Trophoblast cell (in vitro differentiated cells and primary cell): ENCODE measurements at regions not wholly inside any gene's neighbourhood (a gene's known extent, or its start where the extent isn't known, plus 50 kb on each side); places are given as distances from the start of the nearest gene placed in this dataset.

Experiments used
- DNase-seq, 2 donors: peaks; one replicate each; pipeline ENCODE4 v3.0.0-alpha.2; 2016
- H2AFZ ChIP-seq: 2 replicates; pipeline ENCODE4 v1.6.1; 2013; ENCODE audit warnings: low read length, moderate library complexity, mild to moderate bottlenecking; ENCODE audit not compliant: insufficient read depth, poor library complexity
- H2AK5ac ChIP-seq: 2 replicates; pipeline ENCODE4 v1.6.1; 2013; ENCODE audit warnings: mild to moderate bottlenecking, low read length
- H2BK120ac ChIP-seq: 2 replicates; pipeline ENCODE4 v1.6.1; 2013; ENCODE audit warnings: low read length, mild to moderate bottlenecking, moderate library complexity; ENCODE audit not compliant: insufficient read depth, poor library complexity
- H2BK12ac ChIP-seq: 2 replicates; pipeline ENCODE4 v1.6.1; 2013; ENCODE audit warnings: mild to moderate bottlenecking, low read length, moderate library complexity
- H2BK5ac ChIP-seq: 2 replicates; pipeline ENCODE4 v1.6.1; 2013; ENCODE audit warnings: low read length, low read depth, moderate library complexity, mild to moderate bottlenecking; ENCODE audit not compliant: poor library complexity
- H3K14ac ChIP-seq: 2 replicates; pipeline ENCODE4 v1.6.1; 2013; ENCODE audit warnings: mild to moderate bottlenecking, low read length
- H3K18ac ChIP-seq: 2 replicates; pipeline ENCODE4 v1.6.1; 2013; ENCODE audit warnings: mild to moderate bottlenecking, low read length
- H3K23ac ChIP-seq: 2 replicates; pipeline ENCODE4 v1.6.1; 2013; ENCODE audit warnings: low read length
- H3K27ac ChIP-seq: 2 replicates; pipeline ENCODE4 v1.5.1; 2013; ENCODE audit warnings: low read depth, mild to moderate bottlenecking, inconsistent platforms, low read length, moderate library complexity
- H3K27me3 ChIP-seq: 2 replicates; pipeline ENCODE4 v1.6.1; 2013; ENCODE audit warnings: inconsistent platforms, mild to moderate bottlenecking, low read length, moderate library complexity; ENCODE audit not compliant: insufficient read depth
- H3K36me3 ChIP-seq, 2 experiments: 1 replicate in 1 of 2; 2 replicates in 1 of 2; pipeline ENCODE4 v1.6.1; 2013; ENCODE audit warnings: low read length in 2 of 2, mild to moderate bottlenecking in 2 of 2, moderate library complexity in 1 of 2; ENCODE audit not compliant: insufficient read depth in 2 of 2, control insufficient read depth in 1 of 2
- H3K4ac ChIP-seq: 2 replicates; pipeline ENCODE4 v1.6.1; 2013; ENCODE audit warnings: low read depth, mild to moderate bottlenecking, low read length, moderate library complexity
- H3K4me1 ChIP-seq, 2 experiments: 1 replicate in 1 of 2; 2 replicates in 1 of 2; pipeline ENCODE4 v1.6.1; 2013; ENCODE audit warnings: low read length in 2 of 2, mild to moderate bottlenecking in 2 of 2, moderate library complexity in 1 of 2; ENCODE audit not compliant: insufficient read depth in 2 of 2, control insufficient read depth in 1 of 2
- H3K4me2 ChIP-seq: 2 replicates; pipeline ENCODE4 v1.6.1; 2013; ENCODE audit warnings: inconsistent platforms, mild to moderate bottlenecking, low read length, moderate library complexity
- H3K4me3 ChIP-seq: 2 replicates; pipeline ENCODE4 v1.5.1; 2013; ENCODE audit warnings: mild to moderate bottlenecking, low read depth, low read length, inconsistent platforms
- H3K79me1 ChIP-seq: one replicate; pipeline ENCODE4 v1.6.1; 2013; ENCODE audit warnings: low read length
- H3K79me2 ChIP-seq: 2 replicates; pipeline ENCODE4 v1.6.1; 2013; ENCODE audit warnings: low read length, mild to moderate bottlenecking; ENCODE audit not compliant: control insufficient read depth, insufficient read depth, poor library complexity
- H3K9ac ChIP-seq: 2 replicates; pipeline ENCODE4 v1.6.1; 2013; ENCODE audit warnings: mild to moderate bottlenecking, low read length
- H3K9me3 ChIP-seq: 2 replicates; pipeline ENCODE4 v1.6.1; 2013; ENCODE audit warnings: low read depth, mild to moderate bottlenecking, control low read depth, inconsistent platforms, low read length; ENCODE audit not compliant: insufficient read depth
- H4K12ac ChIP-seq: 2 replicates; pipeline ENCODE4 v1.6.1; 2013; ENCODE audit warnings: low read depth, mild to moderate bottlenecking, low read length, moderate library complexity
- H4K8ac ChIP-seq: 2 replicates; pipeline ENCODE4 v1.6.1; 2013; ENCODE audit warnings: low read depth, mild to moderate bottlenecking, low read length, moderate library complexity
- H4K91ac ChIP-seq: one replicate; pipeline ENCODE4 v1.6.1; 2013; ENCODE audit warnings: low read depth, mild to moderate bottlenecking, low read length, moderate library complexity
- WGBS: extraction: QIAGEN DNeasy Blood & Tissue Kit; methylation state at CpG from one replicate; pipeline ENCODE4 v1.1.7; 2013; ENCODE audit warnings: missing lambda C conversion rate; ENCODE audit not compliant: insufficient read length, insufficient coverage; ENCODE audit errors: extremely low coverage; 5-methylcytosine and 5-hydroxymethylcytosine counted together

DNA sequence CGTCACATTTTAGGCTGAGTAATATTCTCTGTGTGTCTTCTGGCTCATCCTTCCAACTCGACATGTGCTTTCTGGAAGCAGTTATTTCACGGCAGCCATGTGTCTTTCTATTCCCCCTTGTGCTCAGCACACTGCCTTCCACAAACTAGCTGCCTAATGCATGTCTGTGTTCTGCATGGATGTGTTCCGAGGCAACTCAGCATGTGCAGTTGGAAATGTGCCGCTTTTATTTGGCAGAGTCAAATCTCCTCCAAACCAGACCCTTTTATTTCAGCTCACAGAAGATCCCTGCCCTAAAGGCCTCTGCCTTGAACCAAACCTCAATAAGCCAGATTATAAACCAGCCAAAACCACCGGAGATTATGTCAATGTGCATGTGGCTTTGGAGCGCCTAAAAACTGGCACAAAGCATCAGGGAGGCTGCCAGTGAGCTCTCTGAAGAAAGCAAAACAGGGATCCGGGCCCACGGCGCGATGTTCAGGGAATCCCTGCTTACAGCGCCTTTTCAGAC, 360.2 kb downstream of the DEPDC1B start:
- H3K4ac ChIP-seq: no peak overlapping the region
- H3K18ac ChIP-seq: no peak overlapping the region

DNA sequence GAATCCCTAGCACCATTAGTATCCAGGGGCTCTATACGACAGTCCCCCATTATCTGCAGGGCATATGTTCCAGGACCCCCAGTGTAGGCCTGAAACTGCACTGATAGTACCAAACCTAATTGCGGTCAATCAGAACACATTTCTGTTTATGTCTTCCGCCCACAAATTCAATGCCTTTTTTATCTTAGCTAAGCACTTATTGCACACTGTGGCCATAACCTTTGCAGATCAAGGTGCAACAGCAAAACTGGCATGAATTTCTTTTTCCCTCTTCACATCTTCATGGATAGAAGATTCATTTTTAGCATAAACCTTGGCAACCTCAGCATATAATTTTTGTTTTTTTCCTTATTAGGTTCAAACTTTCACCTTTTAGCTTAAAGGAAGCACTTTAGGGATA, 361.1 kb downstream of the DEPDC1B start:
- no peak overlapping the region for H2AK5ac ChIP-seq
- H2BK120ac ChIP-seq: no peak overlapping the region
- no peak overlapping the region for H4K91ac ChIP-seq
- H3K4me1 ChIP-seq: no peaks in the 10 kb centered on the region
- H3K36me3 ChIP-seq: no peaks in the 10 kb centered on the region
- no peak overlapping the region for H2BK5ac ChIP-seq
- no peaks in the 10 kb centered on the region for H3K27me3 ChIP-seq
- H3K4me3 ChIP-seq: no peak overlapping the region
- H2BK12ac ChIP-seq: no peak overlapping the region
- no peak overlapping the region for H3K4ac ChIP-seq
- no peak overlapping the region for H3K14ac ChIP-seq
- no peak overlapping the region for H3K27ac ChIP-seq
- no peak overlapping the region for H3K18ac ChIP-seq
- no peak overlapping the region for H3K23ac ChIP-seq
- no peaks in the 10 kb centered on the region for H3K9me3 ChIP-seq
- no peaks in the 10 kb centered on the region for H3K79me2 ChIP-seq
- no peak overlapping the region for H3K4me2 ChIP-seq
- no peak overlapping the region for H4K8ac ChIP-seq
- DNase-seq: no peak
- no peak overlapping the region for H2AFZ ChIP-seq
- no CpG with 5 or more reads among the region's 3 CpGs for WGBS
- no peak overlapping the region for H4K12ac ChIP-seq
- H3K79me1 ChIP-seq: no peaks in the 10 kb centered on the region
- H3K9ac ChIP-seq: no peak overlapping the region

More for the DNA sequence above, 360.2 kb downstream of the DEPDC1B start:
- no peak overlapping the region for H3K27ac ChIP-seq
- H4K8ac ChIP-seq: no peak overlapping the region
- no peak overlapping the region for H2AFZ ChIP-seq
- H2AK5ac ChIP-seq: no peak overlapping the region
- no peaks in the 10 kb centered on the region for H3K9me3 ChIP-seq
- H2BK12ac ChIP-seq: no peak overlapping the region
- no peak overlapping the region for H3K9ac ChIP-seq
- no peaks in the 10 kb centered on the region for H3K4me1 ChIP-seq
- no peak overlapping the region for H2BK120ac ChIP-seq
- DNase-seq: no peak
- H3K4me2 ChIP-seq: no peak overlapping the region
- H3K79me2 ChIP-seq: no peaks in the 10 kb centered on the region
- no peak overlapping the region for H3K14ac ChIP-seq
- no peaks in the 10 kb centered on the region for H3K79me1 ChIP-seq
- H3K4me3 ChIP-seq: no peak overlapping the region
- no CpG with 5 or more reads among the region's 12 CpGs for WGBS
- H3K27me3 ChIP-seq: no peaks in the 10 kb centered on the region
- no peak overlapping the region for H2BK5ac ChIP-seq
- H4K12ac ChIP-seq: no peak overlapping the region
- no peak overlapping the region for H3K23ac ChIP-seq
- H4K91ac ChIP-seq: no peak overlapping the region
- no peaks in the 10 kb centered on the region for H3K36me3 ChIP-seq

DNA sequence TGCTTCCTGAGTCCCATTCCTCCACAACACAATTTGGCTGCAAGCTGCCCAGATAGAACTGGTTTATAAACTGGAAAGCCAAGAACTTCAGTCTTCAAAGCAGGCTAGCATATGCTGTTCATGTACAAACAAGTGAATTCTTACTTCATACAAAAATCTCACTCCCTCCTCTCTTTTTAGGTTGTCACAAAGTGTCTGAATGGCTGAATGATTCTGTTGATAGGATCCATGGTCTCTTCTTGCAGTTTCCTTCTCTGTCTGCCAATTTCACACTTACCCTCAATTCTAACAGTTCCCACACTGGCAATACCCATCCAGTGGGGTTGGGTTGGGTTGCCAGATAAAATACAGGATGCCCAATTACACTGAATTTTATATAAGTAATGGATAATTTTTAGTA, 363.5 kb downstream of the DEPDC1B start:
- no peak overlapping the region for H2BK12ac ChIP-seq
- H3K9me3 ChIP-seq: no peaks in the 10 kb centered on the region
- no peak overlapping the region for H3K9ac ChIP-seq
- H2BK120ac ChIP-seq: no peak overlapping the region
- H2AK5ac ChIP-seq: no peak overlapping the region
- no peak overlapping the region for H3K14ac ChIP-seq
- no peaks in the 10 kb centered on the region for H3K27me3 ChIP-seq
- no peak overlapping the region for H3K23ac ChIP-seq
- DNase-seq: no peak
- H3K18ac ChIP-seq: no peak overlapping the region
- no peaks in the 10 kb centered on the region for H3K4me1 ChIP-seq
- H3K4me3 ChIP-seq: no peak overlapping the region
- no peak overlapping the region for H2AFZ ChIP-seq
- H4K8ac ChIP-seq: no peak overlapping the region
- H3K79me1 ChIP-seq: no peaks in the 10 kb centered on the region
- no peak overlapping the region for H2BK5ac ChIP-seq
- H4K91ac ChIP-seq: no peak overlapping the region
- H3K27ac ChIP-seq: no peak overlapping the region
- H4K12ac ChIP-seq: no peak overlapping the region
- H3K79me2 ChIP-seq: no peaks in the 10 kb centered on the region
- no peaks in the 10 kb centered on the region for H3K36me3 ChIP-seq
- no peak overlapping the region for H3K4ac ChIP-seq
- no peak overlapping the region for H3K4me2 ChIP-seq

DNA sequence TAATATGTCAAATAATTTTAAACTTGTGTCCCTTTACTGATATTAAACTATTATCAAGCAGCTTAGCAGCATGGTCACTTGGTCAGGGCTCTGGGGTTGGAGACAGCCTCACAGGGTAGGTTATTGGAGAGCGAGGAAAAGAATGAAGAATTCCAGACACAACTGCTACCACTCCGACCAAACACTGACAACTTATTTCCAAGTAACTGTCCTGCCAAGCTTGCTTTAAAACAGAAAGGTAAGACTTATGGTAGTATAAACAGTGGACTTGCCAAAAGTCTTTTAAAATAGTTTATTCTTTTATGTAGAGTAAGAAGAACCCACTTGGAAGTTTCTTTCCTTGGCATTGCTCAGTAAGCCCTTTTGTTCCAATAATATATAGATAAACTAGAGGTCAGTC, 364.1 kb downstream of the DEPDC1B start:
- Histone ChIP-seq H2AK5ac (no peak overlapping the region), H2BK5ac (no peak overlapping the region), H3K9ac (no peak overlapping the region), H4K12ac (no peak overlapping the region), H3K18ac (no peak overlapping the region), H2BK120ac (no peak overlapping the region), H3K36me3 (no peaks in the 10 kb centered on the region), H3K4ac (no peak overlapping the region), H3K4me2 (no peak overlapping the region), H3K4me1 (no peaks in the 10 kb centered on the region), H3K79me2 (no peaks in the 10 kb centered on the region), H3K4me3 (no peak overlapping the region), H3K14ac (no peak overlapping the region), H3K23ac (no peak overlapping the region), H3K27ac (no peak overlapping the region), H3K79me1 (no peaks in the 10 kb centered on the region), H2AFZ (no peak overlapping the region), H4K8ac (no peak overlapping the region), H4K91ac (no peak overlapping the region), H3K27me3 (no peaks in the 10 kb centered on the region), H3K9me3 (no peaks in the 10 kb centered on the region), H2BK12ac (no peak overlapping the region)
- DNase-seq: no peak
- no CpG with 5 or more reads among the region's 2 CpGs for WGBS
